K562 (cell line): ENCODE measurements at regions not wholly inside any gene's neighbourhood (a gene's known extent, or its start where the extent isn't known, plus 50 kb on each side); places are given as distances from the start of the nearest gene placed in this dataset.

Experiments used
- ATAC-seq: fragments of 200-7000 bp; cut with Tn5 transposase; 3 replicates; pipeline ENCODE4 v1.9.1; 2020; ENCODE audit warnings: moderate library complexity
- BruUV-seq: library from RNA; stranded (reverse); fragments of 400-500 nt; replicated peaks from 2 replicates; lab custom pipeline; 2021; lab: Mats Ljungman, UMichigan
- CTCF ChIA-PET: fragments of 300-600 bp; formaldehyde crosslinking; extraction: SDS; loops from one replicate; lab custom pipeline; 2021; ENCODE audit warnings: low intra/inter-chr PET ratio; lab: Yijun Ruan, JAX
- POLR2A ChIA-PET: fragments of 300-600, 350-650 bp; sonication (Branson Sonifier 250); formaldehyde crosslinking; extraction: SDS; loops from one replicate; lab custom pipeline; 2021; ENCODE audit warnings: antibody characterized with exemption, inconsistent platforms; lab: Yijun Ruan, JAX
- DNase-seq, 4 experiments: peaks; one replicate each; pipeline versions ENCODE4 v3.0.0 to v3.0.0-alpha.2; 2011 to 2018; ENCODE audit warnings: low spot score in 3 of 4, mixed read lengths in 3 of 4; ENCODE audit errors: extremely low read depth in 1 of 4
- FAIRE-seq: peaks from 2 replicates; lab custom pipeline; 2011; peaks lifted over from hg19 to GRCh38; lab: Jason Lieb, UNC
- H2AFZ ChIP-seq: 2 replicates; pipeline ENCODE4 v1.6.0; 2011; ENCODE audit warnings: low read depth, low read length, control low read depth, inconsistent platforms
- H3K27ac ChIP-seq: fragments of 200-600 bp; 3 replicates; pipeline ENCODE4 v1.8.0; 2011; ENCODE audit warnings: low read depth, mild to moderate bottlenecking, control low read depth, inconsistent platforms, low read length, moderate library complexity, mixed read lengths; ENCODE audit errors: extremely low read depth
- H3K27me3 ChIP-seq, 2 experiments: fragments of 300-600 bp in 1 of 2; 2 replicates in 1 of 2; 3 replicates in 1 of 2; pipeline versions ENCODE4 v1.6.0 to v1.8.0; 2011; ENCODE audit warnings: inconsistent platforms in 2 of 2, low read length in 2 of 2, mild to moderate bottlenecking in 1 of 2, mixed read lengths in 1 of 2, moderate library complexity in 1 of 2; ENCODE audit not compliant: control insufficient read depth in 2 of 2, insufficient read depth in 2 of 2
- H3K36me3 ChIP-seq: fragments of 300-600 bp; 3 replicates; pipeline ENCODE4 v1.8.0; 2011; ENCODE audit warnings: mild to moderate bottlenecking, low read length, inconsistent platforms; ENCODE audit not compliant: control insufficient read depth, insufficient read depth
- H3K4me1 ChIP-seq, 2 experiments: fragments of 200-600 bp in 1 of 2; replicated peaks in 1 of 2; 2 replicates in 1 of 2; 3 replicates in 1 of 2; pipeline versions ENCODE4 v1.5.1 to v1.8.0; 2011; ENCODE audit warnings: inconsistent platforms in 2 of 2, low read length in 2 of 2, mild to moderate bottlenecking in 1 of 2, mixed read lengths in 1 of 2, moderate library complexity in 1 of 2; ENCODE audit not compliant: control insufficient read depth in 2 of 2, insufficient read depth in 2 of 2
- H3K4me2 ChIP-seq: 2 replicates; pipeline ENCODE4 v1.6.1; 2011; ENCODE audit warnings: low read length, control low read depth, inconsistent platforms, mixed read lengths; ENCODE audit not compliant: insufficient read depth
- H3K4me3 ChIP-seq: fragments of 200-600 bp; sonication (generic), shearing (Covaris generic); 2 replicates; pipeline ENCODE4 v1.5.1; 2016; ENCODE audit warnings: control low read depth, inconsistent platforms
- H3K79me2 ChIP-seq: fragments of 200-600 bp; 3 replicates; pipeline ENCODE4 v1.8.0; 2011; ENCODE audit warnings: low read length, inconsistent platforms; ENCODE audit not compliant: control insufficient read depth, insufficient read depth
- H3K9ac ChIP-seq, 2 experiments: 2 replicates each; pipeline versions ENCODE4 v1.6.0 to v1.6.1; 2011; ENCODE audit warnings: low read depth in 2 of 2, low read length in 2 of 2, control low read depth in 1 of 2, inconsistent platforms in 1 of 2, mild to moderate bottlenecking in 1 of 2, mixed read lengths in 1 of 2; ENCODE audit not compliant: insufficient read depth in 1 of 2
- H3K9me1 ChIP-seq: one replicate; pipeline ENCODE4 v1.6.0; 2011; ENCODE audit warnings: inconsistent platforms, mild to moderate bottlenecking, low read length, moderate library complexity; ENCODE audit not compliant: control insufficient read depth, insufficient read depth
- H3K9me3 ChIP-seq: replicated peaks from 2 replicates; pipeline ENCODE4 v1.5.1; 2011; ENCODE audit warnings: low read depth, low read length, inconsistent platforms; ENCODE audit not compliant: control insufficient read depth, insufficient read depth
- H4K20me1 ChIP-seq: replicated peaks from 2 replicates; pipeline ENCODE4 v1.6.1; 2011; ENCODE audit warnings: low read length, inconsistent platforms, mixed read lengths; ENCODE audit not compliant: control insufficient read depth, insufficient read depth
- CREB3 ChIP-seq: fragments of 450-650 bp; conservative IDR thresholded peaks from 2 replicates; pipeline ENCODE4 v1.6.1; 2016; ENCODE audit warnings: missing genetic modification characterization, low read depth, mild to moderate bottlenecking, missing compliant biosample characterization, moderate library complexity
- CREM ChIP-seq: IDR thresholded peaks from 2 replicates; pipeline ENCODE4 v1.6.1; 2014; ENCODE audit warnings: antibody characterized with exemption, low read depth
- DEAF1 ChIP-seq: fragments of 450-650 bp; formaldehyde crosslinking; IDR thresholded peaks from 2 replicates; pipeline ENCODE4 v1.4.0; 2020; ENCODE audit warnings: mild to moderate bottlenecking, moderate library complexity
- HEY1 ChIP-seq: fragments of 250-450 bp; sonication (Bioruptor Pico); IDR thresholded peaks from 2 replicates; pipeline ENCODE4 v1.5.0; 2020; ENCODE audit warnings: mild to moderate bottlenecking, moderate library complexity, borderline replicate concordance
- ILF3 ChIP-seq: fragments of 450-650 bp; IDR thresholded peaks from 2 replicates; pipeline ENCODE4 v1.6.1; 2018; ENCODE audit warnings: antibody characterized with exemption, mild to moderate bottlenecking, moderate library complexity, borderline replicate concordance
- IRF1 ChIP-seq: sonication (generic); formaldehyde crosslinking; IDR thresholded peaks from 2 replicates; pipeline ENCODE4 v1.8.0; 2022; ENCODE audit warnings: missing genetic modification reagents, mild to moderate bottlenecking, borderline replicate concordance
- MLLT1 ChIP-seq, 2 experiments: fragments of 450-650 bp; IDR thresholded peaks; 2 replicates each; pipeline ENCODE4 v1.6.1; 2016
- PHF8 ChIP-seq: fragments of 200-600 bp; sonication (generic); IDR thresholded peaks from 2 replicates; pipeline ENCODE4 v1.6.1; 2012; ENCODE audit warnings: mixed run types, mild to moderate bottlenecking, inconsistent platforms, low read length, moderate library complexity, borderline replicate concordance
- TEAD1 ChIP-seq, 2 experiments: fragments of 450-650 bp in 1 of 2; sonication (generic) in 1 of 2; formaldehyde crosslinking; IDR thresholded peaks; 2 replicates each; pipeline versions ENCODE4 v1.4.0 to v1.8.0; 2020 to 2022; ENCODE audit warnings: mild to moderate bottlenecking in 2 of 2, missing genetic modification reagents in 1 of 2
- ZBTB49 ChIP-seq: sonication (generic); formaldehyde crosslinking; IDR thresholded peaks from 2 replicates; pipeline ENCODE4 v1.8.0; 2022; ENCODE audit warnings: missing genetic modification reagents, mild to moderate bottlenecking, borderline replicate concordance
- WGBS: fragments of 100-300 bp; shearing (Covaris generic); methylation state at CpG from one replicate; pipeline ENCODE4 v1.1.6; 2016; ENCODE audit warnings: low coverage, mixed read lengths; ENCODE audit not compliant: insufficient coverage; ENCODE audit errors: missing lambda C conversion rate; 5-methylcytosine and 5-hydroxymethylcytosine counted together
- in situ Hi-C: fragments of 300-500 bp; cut with MboI; formaldehyde crosslinking; loops from 4 replicates; pipeline ENCODE4 v1.15.0; 2018; ENCODE audit warnings: inconsistent platforms, mixed read lengths
- intact Hi-C: fragments of 100-400 bp; cut with micrococcal nuclease; formaldehyde crosslinking; loops from 2 replicates; pipeline ENCODE4 v1.14.2; 2022

GRCh38 chr16:19363740-19364139, 53.9 kb upstream of the TMC5 start (continued):
- no peak for TF ChIP-seq CREB3 (tag)
- TF ChIP-seq MLLT1 (IDR thresholded peaks at IDR 0.05): no peak
- TF ChIP-seq ZBTB49 (CRISPR knock-in tag): no peak

GRCh38 chr16:19365486-19365885, 52.2 kb upstream of the TMC5 start:
- H4K20me1 ChIP-seq: no peaks in the 10 kb centered on the region
- no peak overlapping the region for H3K9ac ChIP-seq
- ATAC-seq (no peak), FAIRE-seq (no peak), DNase-seq (no peak)
- no peaks in the 10 kb centered on the region for H3K9me1 ChIP-seq
- BruUV-seq: no TSS peak
- H3K9me3 ChIP-seq: no peaks in the 10 kb centered on the region
- H3K4me2 ChIP-seq: no peak overlapping the region
- H3K4me3 ChIP-seq: no peak overlapping the region
- no peaks in the 10 kb centered on the region for H3K4me1 ChIP-seq
- H3K27me3 ChIP-seq: peaks cover 0 to 5% of the 10 kb centered on the region in 2 experiments; a peak in 2 of 5 replicates
- H2AFZ ChIP-seq: no peak overlapping the region
- H3K27ac ChIP-seq: no peak overlapping the region
- in situ Hi-C loops (no loop called here), intact Hi-C loops (no loop called here)
- ChIA-PET POLR2A (interaction anchor here (1.1 kb wide), 1 partner anchor 9 kb away, joined by 3 read pairs; no protein-coding TSS in a partner anchor), CTCF (interaction anchor here (0.7 kb wide), 1 partner anchor 335 kb away, joined by 3 read pairs; no protein-coding TSS in a partner anchor)
- no peaks in the 10 kb centered on the region for H3K79me2 ChIP-seq
- WGBS: 0% methylated on average over 1 of the region's 1 CpG
- H3K36me3 ChIP-seq: no peaks in the 10 kb centered on the region
- TF ChIP-seq CREM (no peak), HEY1 (CRISPR knock-in tag) (no peak), DEAF1 (CRISPR knock-in tag) (no peak), TEAD1 (CRISPR knock-in tag; IDR thresholded peaks at IDR 0.05) (no peak), IRF1 (CRISPR knock-in tag) (no peak), PHF8 (no peak), ILF3 (no peak)
